ENCODE measurements at regions not wholly inside any gene's neighbourhood (a gene's known extent, or its start where the extent isn't known, plus 50 kb on each side); places are given as distances from the start of the nearest gene placed in this dataset.

DNA sequence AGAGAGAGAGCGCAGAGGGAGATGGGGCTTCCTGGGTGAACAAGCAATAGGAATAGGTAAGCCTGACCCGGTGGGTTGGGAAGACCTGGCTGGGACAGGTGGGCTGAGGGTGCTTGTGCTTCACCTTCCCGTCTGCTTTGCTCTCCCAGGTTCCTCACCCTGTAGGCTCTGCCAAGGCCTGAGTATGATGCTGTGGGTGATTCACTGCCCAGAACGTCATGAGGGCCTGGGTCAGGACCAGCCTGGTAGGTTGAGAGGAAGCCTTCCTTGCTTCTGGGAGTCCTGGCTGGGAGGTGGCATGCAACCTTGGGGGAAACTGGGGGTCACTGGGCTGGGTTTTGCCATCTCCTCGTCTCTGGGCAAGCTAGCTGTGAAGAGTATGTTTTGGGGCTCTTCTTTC lies 220.2 kb upstream of the APCDD1 start:
- no peaks in the 10 kb centered on the region for H3K9me2 ChIP-seq (replicated peaks; ENCODE audit: control insufficient read depth, low read length)
- no peaks in the 10 kb centered on the region for H3K36me3 ChIP-seq (ENCODE audit: control insufficient read depth, low read length)
- no peak overlapping the region for H3K4me2 ChIP-seq (ENCODE audit: low read length)
- H3K9me3 ChIP-seq (ENCODE audit: control insufficient read depth, insufficient read depth, low read length), result no peaks in the 10 kb centered on the region
- no peaks in the 10 kb centered on the region for H3F3A ChIP-seq (ENCODE audit: control insufficient read depth, insufficient read depth)
- no peak overlapping the region for H3K27ac ChIP-seq (ENCODE audit: low read depth, low read length)
- H3K4me3 ChIP-seq (ENCODE audit: low read length), result no peak overlapping the region
- TF ChIP-seq CTCF (IDR thresholded peaks at IDR 0.05; ENCODE audit: low read depth, low read length, poor library complexity, severe bottlenecking) (no peak), EZH2phosphoT487 (IDR thresholded peaks at IDR 0.05; ENCODE audit: borderline replicate concordance, low read length) (no peak)
- H3K4me1 ChIP-seq (ENCODE audit: control insufficient read depth, low read length), result no peaks in the 10 kb centered on the region
- H3K79me2 ChIP-seq (ENCODE audit: control insufficient read depth, low read length), result no peaks in the 10 kb centered on the region
- H3K27me3 ChIP-seq (ENCODE audit: control insufficient read depth, low read length), result no peaks in the 10 kb centered on the region
- no peaks in the 10 kb centered on the region for H4K20me1 ChIP-seq (ENCODE audit: control insufficient read depth, insufficient read depth, low read depth, low read length)

- Histone ChIP-seq H4K20me1 (ENCODE audit: control insufficient read depth, insufficient read depth, low read depth, low read length) (no peaks in the 10 kb centered on the region), H3K36me3 (ENCODE audit: control insufficient read depth, low read length) (no peaks in the 10 kb centered on the region), H3K4me1 (ENCODE audit: control insufficient read depth, low read length) (peaks cover under 1% of the 10 kb centered on the region), H3K9me2 (replicated peaks; ENCODE audit: control insufficient read depth, low read length) (no peaks in the 10 kb centered on the region), H3K27me3 (ENCODE audit: control insufficient read depth, low read length) (no peaks in the 10 kb centered on the region), H3K9me3 (ENCODE audit: control insufficient read depth, insufficient read depth, low read length) (no peaks in the 10 kb centered on the region), H3K79me2 (ENCODE audit: control insufficient read depth, low read length) (no peaks in the 10 kb centered on the region), H3F3A (ENCODE audit: control insufficient read depth, insufficient read depth) (no peaks in the 10 kb centered on the region), H3K4me2 (ENCODE audit: low read length) (no peak overlapping the region), H3K4me3 (ENCODE audit: low read length) (no peak overlapping the region), H3K27ac (ENCODE audit: low read depth, low read length) (no peak overlapping the region)
- no peak for TF ChIP-seq EZH2phosphoT487 (IDR thresholded peaks at IDR 0.05; ENCODE audit: borderline replicate concordance, low read length)
- TF ChIP-seq CTCF (IDR thresholded peaks at IDR 0.05; ENCODE audit: low read depth, low read length, poor library complexity, severe bottlenecking), result no peak
Observed at GRCh38 chr18:10234912-10235660, 219.3 kb upstream of the APCDD1 start.

GRCh38 chr18:10235661-10235952 lies 218.8 kb upstream of the APCDD1 start:
- no peaks in the 10 kb centered on the region for H3K9me3 ChIP-seq (ENCODE audit: control insufficient read depth, insufficient read depth, low read length)
- no peaks in the 10 kb centered on the region for H3K27me3 ChIP-seq (ENCODE audit: control insufficient read depth, low read length)
- H3K4me2 ChIP-seq (ENCODE audit: low read length), result no peak overlapping the region
- no peaks in the 10 kb centered on the region for H3K79me2 ChIP-seq (ENCODE audit: control insufficient read depth, low read length)
- no peaks in the 10 kb centered on the region for H3K9me2 ChIP-seq (replicated peaks; ENCODE audit: control insufficient read depth, low read length)
- H3K4me1 ChIP-seq (ENCODE audit: control insufficient read depth, low read length), result peaks cover 3% of the 10 kb centered on the region
- no peak overlapping the region for H3K4me3 ChIP-seq (ENCODE audit: low read length)
- H3F3A ChIP-seq (ENCODE audit: control insufficient read depth, insufficient read depth), result no peaks in the 10 kb centered on the region
- TF ChIP-seq CTCF (IDR thresholded peaks at IDR 0.05; ENCODE audit: low read depth, low read length, poor library complexity, severe bottlenecking), result no peak
- no peak for TF ChIP-seq EZH2phosphoT487 (IDR thresholded peaks at IDR 0.05; ENCODE audit: borderline replicate concordance, low read length)
- H4K20me1 ChIP-seq (ENCODE audit: control insufficient read depth, insufficient read depth, low read depth, low read length), result no peaks in the 10 kb centered on the region
- H3K27ac ChIP-seq (ENCODE audit: low read depth, low read length), result no peak overlapping the region
- H3K36me3 ChIP-seq (ENCODE audit: control insufficient read depth, low read length), result no peaks in the 10 kb centered on the region
